H1 (cell line): ENCODE measurements at regions not wholly inside any gene's neighbourhood (a gene's known extent, or its start where the extent isn't known, plus 50 kb on each side); places are given as distances from the start of the nearest gene placed in this dataset.

Source experiments
- CTCF ChIA-PET: fragments of 300-600 bp; sonication (Branson Sonifier 250); formaldehyde crosslinking; loops from one replicate; lab custom pipeline; 2021; ENCODE audit not compliant: partially characterized antibody; lab: Charles Lee
- POLR2A ChIA-PET: fragments of 300-600 bp; sonication (Branson Sonifier 250); formaldehyde crosslinking; loops from one replicate; lab custom pipeline; 2021; ENCODE audit warnings: inconsistent platforms; ENCODE audit not compliant: partially characterized antibody; lab: Charles Lee
- DNase-seq, 2 experiments: peaks; one replicate each; pipeline versions ENCODE4 v3.0.0 to v3.0.0-alpha.2; 2010 to 2022; ENCODE audit warnings: low spot score in 2 of 2, low read depth in 1 of 2, mixed read lengths in 1 of 2
- FAIRE-seq: peaks from 2 replicates; lab custom pipeline; 2011; peaks lifted over from hg19 to GRCh38; lab: Jason Lieb, UNC
- H2AFZ ChIP-seq: 2 replicates; pipeline ENCODE4 v1.8.1; 2012; ENCODE audit warnings: low read length, inconsistent platforms
- H2AK5ac ChIP-seq: 2 replicates; pipeline ENCODE4 v1.6.1; 2013; ENCODE audit warnings: low read depth, low read length
- H2BK120ac ChIP-seq: replicated peaks from 2 replicates; pipeline ENCODE3; 2013; ENCODE audit warnings: low read depth, low read length, inconsistent platforms
- H2BK12ac ChIP-seq: 2 replicates; pipeline ENCODE4 v1.6.1; 2013; ENCODE audit warnings: low read depth, low read length
- H2BK15ac ChIP-seq: 2 replicates; pipeline ENCODE4 v1.6.1; 2013; ENCODE audit warnings: low read length
- H2BK20ac ChIP-seq: 2 replicates; pipeline ENCODE4 v1.6.1; 2013; ENCODE audit warnings: low read length
- H2BK5ac ChIP-seq: 2 replicates; pipeline ENCODE4 v1.6.1; 2013; ENCODE audit warnings: low read depth, low read length
- H3K14ac ChIP-seq: 2 replicates; pipeline ENCODE4 v1.6.1; 2013; ENCODE audit warnings: inconsistent platforms; ENCODE audit not compliant: insufficient read length
- H3K18ac ChIP-seq: 2 replicates; pipeline ENCODE4 v1.6.1; 2013; ENCODE audit warnings: low read length; ENCODE audit errors: extremely low read depth
- H3K23ac ChIP-seq: 2 replicates; pipeline ENCODE4 v1.6.1; 2013; ENCODE audit warnings: inconsistent platforms; ENCODE audit not compliant: insufficient read length
- H3K23me2 ChIP-seq: 2 replicates; pipeline ENCODE4 v1.6.1; 2013; ENCODE audit warnings: low read depth, low read length
- H3K27ac ChIP-seq: 2 replicates; pipeline ENCODE4 v1.6.1; 2011; ENCODE audit warnings: low read depth, low read length, inconsistent platforms
- H3K27me3 ChIP-seq, 4 experiments: replicated peaks in 1 of 4; 1 replicate in 1 of 4; 2 replicates in 3 of 4; pipeline versions ENCODE4 v1.6.1 to v1.8.1; 2011 to 2013; ENCODE audit warnings: low read length in 3 of 4, mild to moderate bottlenecking in 3 of 4, inconsistent platforms in 2 of 4, mixed read lengths in 2 of 4, moderate library complexity in 1 of 4; ENCODE audit not compliant: control insufficient read depth in 3 of 4, insufficient read depth in 3 of 4; ENCODE audit errors: extremely low read depth in 1 of 4
- H3K36me3 ChIP-seq, 4 experiments: 2 replicates each; pipeline versions ENCODE4 v1.6.1 to v1.8.1; 2011 to 2013; ENCODE audit warnings: mild to moderate bottlenecking in 4 of 4, low read length in 3 of 4, moderate library complexity in 2 of 4, control low read depth in 1 of 4, inconsistent platforms in 1 of 4; ENCODE audit not compliant: insufficient read depth in 4 of 4, control insufficient read depth in 2 of 4
- H3K4ac ChIP-seq: replicated peaks from 2 replicates; pipeline ENCODE3; 2013; ENCODE audit warnings: low read length, low read depth, mixed read lengths, inconsistent platforms; ENCODE audit not compliant: insufficient read length
- H3K4me1 ChIP-seq, 4 experiments: replicated peaks in 1 of 4; 1 replicate in 1 of 4; 2 replicates in 3 of 4; pipeline versions ENCODE4 v1.6.1 to v1.8.1; 2011 to 2013; ENCODE audit warnings: low read length in 3 of 4, inconsistent platforms in 2 of 4, mixed read lengths in 1 of 4; ENCODE audit not compliant: insufficient read depth in 4 of 4, control insufficient read depth in 3 of 4
- H3K4me2 ChIP-seq, 2 experiments: 2 replicates each; pipeline versions ENCODE4 v1.6.1 to v1.8.1; 2011 to 2013; ENCODE audit warnings: low read depth in 2 of 2, low read length in 2 of 2, control low read depth in 1 of 2, inconsistent platforms in 1 of 2, mild to moderate bottlenecking in 1 of 2; ENCODE audit not compliant: insufficient read depth in 1 of 2
- H3K4me3 ChIP-seq, 4 experiments: fragments of 200-600, 300-600 bp in 1 of 4; sonication (generic), shearing (Covaris generic), sonication (Bioruptor Twin) in 1 of 4; 2 replicates each; pipeline versions ENCODE4 v1.5.1 to v1.8.1; 2011 to 2016; ENCODE audit warnings: low read length in 4 of 4, low read depth in 3 of 4, control low read depth in 2 of 4, inconsistent platforms in 2 of 4, mild to moderate bottlenecking in 2 of 4, mixed read lengths in 1 of 4, moderate library complexity in 1 of 4; ENCODE audit not compliant: insufficient read depth in 2 of 4; ENCODE audit errors: extremely low read depth in 1 of 4
- H3K56ac ChIP-seq: replicated peaks from 2 replicates; pipeline ENCODE3; 2013; ENCODE audit warnings: low read depth, mild to moderate bottlenecking, mixed read lengths, low read length, inconsistent platforms; ENCODE audit not compliant: insufficient read length
- H3K79me1 ChIP-seq: 2 replicates; pipeline ENCODE4 v1.6.1; 2013; ENCODE audit warnings: low read depth, low read length, control low read depth
- H3K79me2 ChIP-seq, 2 experiments: 2 replicates each; pipeline versions ENCODE4 v1.6.1 to v1.8.1; 2012 to 2013; ENCODE audit warnings: low read length in 2 of 2, mild to moderate bottlenecking in 2 of 2, inconsistent platforms in 1 of 2; ENCODE audit not compliant: insufficient read depth in 2 of 2, control insufficient read depth in 1 of 2
- H3K9ac ChIP-seq, 4 experiments: replicated peaks in 1 of 4; 1 replicate in 1 of 4; 2 replicates in 3 of 4; pipeline versions ENCODE4 v1.6.1 to v1.8.1; 2011 to 2013; ENCODE audit warnings: low read depth in 3 of 4, low read length in 3 of 4, control low read depth in 2 of 4, mild to moderate bottlenecking in 2 of 4, moderate library complexity in 2 of 4, inconsistent platforms in 1 of 4; ENCODE audit errors: extremely low read depth in 1 of 4
- H3K9me3 ChIP-seq, 2 experiments: 2 replicates each; pipeline versions ENCODE4 v1.6.1 to v1.8.1; 2012 to 2013; ENCODE audit warnings: mild to moderate bottlenecking in 2 of 2, moderate library complexity in 2 of 2, control low read depth in 1 of 2, inconsistent platforms in 1 of 2, low read depth in 1 of 2, low read length in 1 of 2, mixed read lengths in 1 of 2; ENCODE audit not compliant: insufficient read depth in 2 of 2
- H4K20me1 ChIP-seq, 2 experiments: replicated peaks in 1 of 2; 2 replicates each; pipeline versions ENCODE3 to v1.8.1; 2011 to 2013; ENCODE audit warnings: inconsistent platforms in 2 of 2, low read length in 2 of 2, mild to moderate bottlenecking in 1 of 2; ENCODE audit not compliant: insufficient read depth in 2 of 2, control insufficient read depth in 1 of 2
- H4K5ac ChIP-seq: 2 replicates; pipeline ENCODE4 v1.6.1; 2013; ENCODE audit warnings: low read length, low read depth, mixed read lengths, inconsistent platforms; ENCODE audit not compliant: insufficient read length
- H4K8ac ChIP-seq: 2 replicates; pipeline ENCODE4 v1.8.0; 2013; ENCODE audit warnings: mild to moderate bottlenecking, moderate library complexity, low read length, inconsistent platforms; ENCODE audit not compliant: insufficient read depth; ENCODE audit errors: extremely low read depth
- H4K91ac ChIP-seq: replicated peaks from 2 replicates; pipeline ENCODE3; 2013; ENCODE audit warnings: low read length, mixed read lengths, inconsistent platforms; ENCODE audit not compliant: insufficient read length
- CBX8 ChIP-seq: fragments of 300-800, 300-1000 bp; sonication (generic); IDR thresholded peaks from 2 replicates; pipeline ENCODE4 v1.7.1; 2016; ENCODE audit warnings: low read depth, low read length, borderline replicate concordance
- CEBPB ChIP-seq: IDR thresholded peaks from 2 replicates; pipeline ENCODE4 v1.6.1; 2012; ENCODE audit warnings: low read depth, low read length
- MAFK ChIP-seq: IDR thresholded peaks from 2 replicates; pipeline ENCODE4 v1.6.1; 2012; ENCODE audit warnings: low read depth, mild to moderate bottlenecking, improper control_type of control experiment, low read length
- PHF8 ChIP-seq: fragments of 200-600 bp; sonication (generic); conservative IDR thresholded peaks from 2 replicates; pipeline ENCODE4 v1.7.1; 2012; ENCODE audit warnings: low read depth, mild to moderate bottlenecking, inconsistent platforms, low read length, moderate library complexity
- POU5F1 ChIP-seq: IDR thresholded peaks from 2 replicates; pipeline ENCODE4 v1.6.1; 2011; ENCODE audit warnings: low read depth, mild to moderate bottlenecking, low read length, moderate library complexity
- SP1 ChIP-seq: IDR thresholded peaks from 2 replicates; pipeline ENCODE4 v1.6.1; 2011; ENCODE audit warnings: low read depth, low read length
- WGBS, 2 experiments: shearing (Covaris generic) in 1 of 2; methylation state at CpG; one replicate each; pipeline versions ENCODE4 v1.1.6 to v1.1.7; 2013 to 2015; ENCODE audit warnings: low lambda C conversion rate in 2 of 2, mixed read lengths in 2 of 2, inconsistent platforms in 1 of 2, low coverage in 1 of 2, missing lambda C conversion rate in 1 of 2; ENCODE audit not compliant: insufficient replicate concordance in 2 of 2, insufficient coverage in 1 of 2, insufficient read length in 1 of 2; ENCODE audit errors: extremely low coverage in 1 of 2, missing lambda C conversion rate in 1 of 2; 5-methylcytosine and 5-hydroxymethylcytosine counted together

GRCh38 chr3:127053026-127053425 is 70.1 kb downstream of the PLXNA1 start:
- H4K5ac ChIP-seq = no peak overlapping the region
- no peaks in the 10 kb centered on the region; a peak in 3 of 7 replicates for H3K4me1 ChIP-seq
- H2BK15ac ChIP-seq = no peak overlapping the region
- no peaks in the 10 kb centered on the region for H3K36me3 ChIP-seq
- DNase-seq (no peak), FAIRE-seq (no peak)
- no peak overlapping the region for H3K4ac ChIP-seq
- no peaks in the 10 kb centered on the region for H4K20me1 ChIP-seq
- H2BK5ac ChIP-seq = no peak overlapping the region
- H3K9me3 ChIP-seq = peaks cover 9 to 11% of the 10 kb centered on the region in 2 experiments
- no peak overlapping the region for H3K27ac ChIP-seq
- H2BK12ac ChIP-seq = no peak overlapping the region
- H3K56ac ChIP-seq = no peak overlapping the region
- H4K91ac ChIP-seq = no peak overlapping the region
- H3K18ac ChIP-seq = no peak overlapping the region
- TF ChIP-seq POU5F1 (no peak), CBX8 (no peak), CEBPB (no peak), MAFK (no peak), PHF8 (no peak), SP1 (no peak)
- no peak overlapping the region for H4K8ac ChIP-seq
- H3K9ac ChIP-seq = no peak overlapping the region
- no peak overlapping the region for H2AK5ac ChIP-seq
- H3K23ac ChIP-seq = no peak overlapping the region
- POLR2A ChIA-PET = no interaction called here
- H3K23me2 ChIP-seq = no peaks in the 10 kb centered on the region
- no peak overlapping the region for H2BK20ac ChIP-seq
- H2BK120ac ChIP-seq = no peak overlapping the region
- H3K14ac ChIP-seq = no peak overlapping the region
- CTCF ChIA-PET = interaction anchor here (1.8 kb wide), 1 partner anchor 9 kb away, joined by 6 read pairs; no protein-coding TSS in a partner anchor
- no peak overlapping the region for H2AFZ ChIP-seq
- H3K4me3 ChIP-seq = no peak overlapping the region
- WGBS, 2 experiments = 88% methylated on average over 6 of the region's 6 CpGs; no CpG with 5 or more reads in 1 of the 2 experiments
- H3K79me2 ChIP-seq = no peaks in the 10 kb centered on the region
- H3K4me2 ChIP-seq = no peak overlapping the region
- H3K79me1 ChIP-seq = no peaks in the 10 kb centered on the region
- peaks cover 0 to 3% (median 0%) of the 10 kb centered on the region in 4 experiments; a peak in 1 of 7 replicates for H3K27me3 ChIP-seq
